HepG2 (cell line): ENCODE measurements at regions not wholly inside any gene's neighbourhood (a gene's known extent, or its start where the extent isn't known, plus 50 kb on each side); places are given as distances from the start of the nearest gene placed in this dataset.

Experiments
- ATAC-seq: fragments of 200-7000 bp; cut with Tn5 transposase; 3 replicates; pipeline ENCODE4 v1.9.1; 2020; ENCODE audit warnings: mild to moderate bottlenecking, moderate library complexity
- BruUV-seq: library from RNA; stranded (reverse); fragments of 400-500 nt; replicated peaks from 2 replicates; lab custom pipeline; 2021; lab: Mats Ljungman, UMichigan
- CTCF ChIA-PET: fragments of 300-600 bp; formaldehyde crosslinking; extraction: SDS; loops from one replicate; lab custom pipeline; 2021; ENCODE audit warnings: low total read pairs, inconsistent platforms, low intra/inter-chr PET ratio; lab: Yijun Ruan, JAX
- POLR2A ChIA-PET: fragments of 350-600 bp; sonication (Branson Sonifier 250); formaldehyde crosslinking; loops from one replicate; lab custom pipeline; 2020; ENCODE audit warnings: antibody characterized with exemption, inconsistent platforms; lab: Yijun Ruan, JAX
- DNase-seq: peaks from one replicate; pipeline ENCODE4 v3.0.0-alpha.2; 2015; ENCODE audit warnings: low spot score
- FAIRE-seq: peaks from 3 replicates; lab custom pipeline; 2011; peaks lifted over from hg19 to GRCh38; lab: Jason Lieb, UNC
- H2AFZ ChIP-seq: one replicate; pipeline ENCODE4 v1.6.1; 2011; ENCODE audit warnings: low read length, inconsistent platforms
- H3K27ac ChIP-seq: fragments of 300-600 bp; 3 replicates; pipeline ENCODE4 v1.8.0; 2011; ENCODE audit warnings: mixed run types, mild to moderate bottlenecking, mixed read lengths, low read length, inconsistent platforms; ENCODE audit not compliant: insufficient read depth; ENCODE audit errors: extremely low read length
- H3K27me3 ChIP-seq, 2 experiments: fragments of 200-600 bp in 1 of 2; 2 replicates in 1 of 2; 3 replicates in 1 of 2; pipeline versions ENCODE4 v1.6.0 to v1.8.0; 2011; ENCODE audit warnings: low read length in 2 of 2, mild to moderate bottlenecking in 2 of 2, moderate library complexity in 2 of 2, inconsistent platforms in 1 of 2; ENCODE audit not compliant: insufficient read depth in 2 of 2, control insufficient read depth in 1 of 2
- H3K36me3 ChIP-seq, 2 experiments: fragments of 200-600 bp in 1 of 2; replicated peaks in 1 of 2; 2 replicates in 1 of 2; 3 replicates in 1 of 2; pipeline versions ENCODE4 v1.5.1 to v1.8.0; 2011; ENCODE audit warnings: low read length in 2 of 2, inconsistent platforms in 1 of 2; ENCODE audit not compliant: insufficient read depth in 2 of 2, control insufficient read depth in 1 of 2
- H3K4me1 ChIP-seq: 2 replicates; pipeline ENCODE4 v1.5.1; 2012; ENCODE audit warnings: low read length, inconsistent platforms; ENCODE audit not compliant: insufficient read depth
- H3K4me2 ChIP-seq: 2 replicates; pipeline ENCODE4 v1.6.0; 2011; ENCODE audit warnings: low read depth, low read length, inconsistent platforms
- H3K4me3 ChIP-seq, 3 experiments: fragments of 200-600 bp in 1 of 3; sonication (generic), shearing (Covaris generic) in 1 of 3; replicated peaks in 1 of 3; 2 replicates each; pipeline ENCODE4 v1.5.1; 2011 to 2016; ENCODE audit warnings: low read length in 3 of 3, inconsistent platforms in 2 of 3, low read depth in 2 of 3, mild to moderate bottlenecking in 2 of 3, control low read depth in 1 of 3, mixed read lengths in 1 of 3; ENCODE audit not compliant: insufficient read depth in 1 of 3
- H3K79me2 ChIP-seq: one replicate; pipeline ENCODE4 v1.6.1; 2011; ENCODE audit warnings: low read length, inconsistent platforms; ENCODE audit not compliant: insufficient read depth
- H3K9ac ChIP-seq: 2 replicates; pipeline ENCODE4 v1.6.0; 2011; ENCODE audit warnings: mild to moderate bottlenecking, low read depth, low read length, inconsistent platforms; ENCODE audit not compliant: insufficient read depth
- H3K9me3 ChIP-seq: 2 replicates; pipeline ENCODE4 v1.5.1; 2012; ENCODE audit warnings: mild to moderate bottlenecking, low read length
- H4K20me1 ChIP-seq: 2 replicates; pipeline ENCODE4 v1.6.0; 2011; ENCODE audit warnings: inconsistent platforms, mild to moderate bottlenecking, low read length, moderate library complexity; ENCODE audit not compliant: insufficient read depth
- GATA4 ChIP-seq: sonication (generic); IDR thresholded peaks from 2 replicates; pipeline ENCODE4 v1.6.1; 2016; ENCODE audit warnings: antibody characterized with exemption, low read depth, borderline replicate concordance
- HMG20B ChIP-seq: conservative IDR thresholded peaks from 2 replicates; pipeline ENCODE4 v1.6.1; 2016; ENCODE audit warnings: missing genetic modification reagents, missing compliant biosample characterization
- HOXA9 ChIP-seq: sonication (generic); formaldehyde crosslinking; IDR thresholded peaks from 2 replicates; pipeline ENCODE4 v1.8.1; 2022; ENCODE audit warnings: missing genetic modification reagents, mild to moderate bottlenecking, moderate library complexity, borderline replicate concordance
- PHF20 ChIP-seq: sonication (generic); formaldehyde crosslinking; IDR thresholded peaks from 2 replicates; pipeline ENCODE4 v1.5.0; 2020; ENCODE audit warnings: mild to moderate bottlenecking, missing genetic modification reagents
- USF2 ChIP-seq, 2 experiments: sonication (generic) in 1 of 2; formaldehyde crosslinking in 1 of 2; IDR thresholded peaks; 2 replicates each; pipeline versions ENCODE4 v1.5.1 to v1.6.1; 2011 to 2020; ENCODE audit warnings: borderline replicate concordance in 1 of 2, low read depth in 1 of 2, low read length in 1 of 2, mild to moderate bottlenecking in 1 of 2, missing genetic modification reagents in 1 of 2, moderate library complexity in 1 of 2
- ZFY ChIP-seq: sonication (generic); formaldehyde crosslinking; IDR thresholded peaks from 2 replicates; pipeline ENCODE4 v1.4.0; 2020; ENCODE audit warnings: missing genetic modification reagents
- WGBS: methylation state at CpG from one replicate; pipeline ENCODE4 v1.1.6; 2017; ENCODE audit warnings: low lambda C conversion rate; 5-methylcytosine and 5-hydroxymethylcytosine counted together
- in situ Hi-C: cut with HindIII; loops from 2 replicates; pipeline ENCODE4 v1.10.0; 2017; ENCODE audit warnings: low pct_unique_long_range_greater_than_20kb; ENCODE audit not compliant: extremely low pct_ligation_motif_present
- intact Hi-C: fragments of 100-400 bp; cut with micrococcal nuclease; formaldehyde crosslinking; loops from one replicate; pipeline ENCODE4 v1.10.0; 2022; ENCODE audit not compliant: unreplicated experiment
- TF ChIP-seq, protein P1 (sequence below): sonication (generic); formaldehyde crosslinking; IDR thresholded peaks from 2 replicates; pipeline ENCODE4 v1.8.0; 2022; ENCODE audit warnings: missing genetic modification reagents, low read depth, mild to moderate bottlenecking, borderline replicate concordance
- TF ChIP-seq, protein P2 (sequence below): sonication (generic); formaldehyde crosslinking; conservative IDR thresholded peaks from 2 replicates; pipeline ENCODE4 v1.4.0; 2020; ENCODE audit warnings: mild to moderate bottlenecking, missing genetic modification reagents, moderate library complexity

- Histone ChIP-seq H3K4me1 (no peaks in the 10 kb centered on the region), H3K4me3 (no peak overlapping the region), H3K27me3 (no peaks in the 10 kb centered on the region), H3K79me2 (no peaks in the 10 kb centered on the region), H3K27ac (no peak overlapping the region), H3K9me3 (no peaks in the 10 kb centered on the region), H3K9ac (no peak overlapping the region), H3K36me3 (no peaks in the 10 kb centered on the region), H2AFZ (no peak overlapping the region), H4K20me1 (no peaks in the 10 kb centered on the region), H3K4me2 (no peak overlapping the region)
- POLR2A ChIA-PET = no interaction called here
- CTCF ChIA-PET = no interaction called here
- intact Hi-C loops = no loop called here
- in situ Hi-C loops = no loop called here
- no peak for TF ChIP-seq USF2 (IDR thresholded peaks at IDR 0.05; ENCODE audit: low read depth, low read length)
- TF ChIP-seq USF2 (CRISPR knock-in tag; IDR thresholded peaks at IDR 0.05; ENCODE audit: borderline replicate concordance) = no peak
- no peak for TF ChIP-seq HOXA9 (CRISPR knock-in tag)
- no peak for TF ChIP-seq ZFY (CRISPR knock-in tag)
- no peak for TF ChIP-seq PHF20 (CRISPR knock-in tag)
- TF ChIP-seq, protein P1, sequence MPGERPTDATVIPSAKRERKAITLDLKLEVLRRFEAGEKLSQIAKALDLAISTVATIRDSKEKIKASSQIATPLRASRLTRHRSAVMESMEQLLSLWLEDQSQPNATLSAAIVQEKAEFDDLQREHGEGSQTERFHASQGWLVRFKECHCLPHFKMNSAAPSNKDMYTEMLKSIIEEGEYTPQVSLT (CRISPR knock-in tag) = no peak
- TF ChIP-seq HMG20B (CRISPR knock-in tag) = no peak
- no peak for TF ChIP-seq GATA4
- TF ChIP-seq, protein P2, sequence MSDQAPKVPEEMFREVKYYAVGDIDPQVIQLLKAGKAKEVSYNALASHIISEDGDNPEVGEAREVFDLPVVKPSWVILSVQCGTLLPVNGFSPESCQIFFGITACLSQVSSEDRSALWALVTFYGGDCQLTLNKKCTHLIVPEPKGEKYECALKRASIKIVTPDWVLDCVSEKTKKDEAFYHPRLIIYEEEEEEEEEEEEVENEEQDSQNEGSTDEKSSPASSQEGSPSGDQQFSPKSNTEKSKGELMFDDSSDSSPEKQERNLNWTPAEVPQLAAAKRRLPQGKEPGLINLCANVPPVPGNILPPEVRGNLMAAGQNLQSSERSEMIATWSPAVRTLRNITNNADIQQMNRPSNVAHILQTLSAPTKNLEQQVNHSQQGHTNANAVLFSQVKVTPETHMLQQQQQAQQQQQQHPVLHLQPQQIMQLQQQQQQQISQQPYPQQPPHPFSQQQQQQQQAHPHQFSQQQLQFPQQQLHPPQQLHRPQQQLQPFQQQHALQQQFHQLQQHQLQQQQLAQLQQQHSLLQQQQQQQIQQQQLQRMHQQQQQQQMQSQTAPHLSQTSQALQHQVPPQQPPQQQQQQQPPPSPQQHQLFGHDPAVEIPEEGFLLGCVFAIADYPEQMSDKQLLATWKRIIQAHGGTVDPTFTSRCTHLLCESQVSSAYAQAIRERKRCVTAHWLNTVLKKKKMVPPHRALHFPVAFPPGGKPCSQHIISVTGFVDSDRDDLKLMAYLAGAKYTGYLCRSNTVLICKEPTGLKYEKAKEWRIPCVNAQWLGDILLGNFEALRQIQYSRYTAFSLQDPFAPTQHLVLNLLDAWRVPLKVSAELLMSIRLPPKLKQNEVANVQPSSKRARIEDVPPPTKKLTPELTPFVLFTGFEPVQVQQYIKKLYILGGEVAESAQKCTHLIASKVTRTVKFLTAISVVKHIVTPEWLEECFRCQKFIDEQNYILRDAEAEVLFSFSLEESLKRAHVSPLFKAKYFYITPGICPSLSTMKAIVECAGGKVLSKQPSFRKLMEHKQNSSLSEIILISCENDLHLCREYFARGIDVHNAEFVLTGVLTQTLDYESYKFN (CRISPR knock-in tag) = no peak
- no peak for FAIRE-seq
- WGBS = 47% methylated on average over 4 of the region's 5 CpGs
- no peak for ATAC-seq
- no peak for DNase-seq
- no TSS peak for BruUV-seq
Measured at GRCh38 chr7:46626691-46627310, 705.7 kb upstream of the IGFBP3 start.
